Skeletal muscle tissue (tissue), 3 donors: ENCODE measurements at regions not wholly inside any gene's neighbourhood (a gene's known extent, or its start where the extent isn't known, plus 50 kb on each side); places are given as distances from the start of the nearest gene placed in this dataset.

ENCODE experiments used
- H3K27ac ChIP-seq: one replicate; pipeline ENCODE4 v1.7.0; 2013; ENCODE audit warnings: mild to moderate bottlenecking, low read depth, low read length, inconsistent platforms
- H3K27me3 ChIP-seq, 3 donors: one replicate each; pipeline ENCODE4 v1.7.0; 2013; ENCODE audit warnings: low read length in 3 of 3; ENCODE audit not compliant: control insufficient read depth in 3 of 3, insufficient read depth in 3 of 3
- H3K36me3 ChIP-seq, 3 donors: one replicate each; pipeline ENCODE4 v1.7.0; 2013; ENCODE audit warnings: low read length in 3 of 3; ENCODE audit not compliant: control insufficient read depth in 3 of 3, insufficient read depth in 3 of 3
- H3K4me1 ChIP-seq, 3 donors: one replicate each; pipeline ENCODE4 v1.7.0; 2013; ENCODE audit warnings: low read length in 3 of 3, mild to moderate bottlenecking in 3 of 3; ENCODE audit not compliant: control insufficient read depth in 3 of 3, insufficient read depth in 3 of 3
- H3K4me3 ChIP-seq, 3 donors: one replicate each; pipeline ENCODE4 v1.7.0; 2013; ENCODE audit warnings: low read length in 3 of 3
- H3K9ac ChIP-seq, 3 donors: one replicate each; pipeline ENCODE4 v1.7.0; 2013; ENCODE audit warnings: low read length in 3 of 3, mild to moderate bottlenecking in 3 of 3, moderate library complexity in 2 of 3, low read depth in 1 of 3
- H3K9me3 ChIP-seq, 3 donors: one replicate each; pipeline ENCODE4 v1.7.0; 2013; ENCODE audit warnings: low read length in 3 of 3; ENCODE audit not compliant: control insufficient read depth in 3 of 3
- donor health status: Osteomylitis.

DNA sequence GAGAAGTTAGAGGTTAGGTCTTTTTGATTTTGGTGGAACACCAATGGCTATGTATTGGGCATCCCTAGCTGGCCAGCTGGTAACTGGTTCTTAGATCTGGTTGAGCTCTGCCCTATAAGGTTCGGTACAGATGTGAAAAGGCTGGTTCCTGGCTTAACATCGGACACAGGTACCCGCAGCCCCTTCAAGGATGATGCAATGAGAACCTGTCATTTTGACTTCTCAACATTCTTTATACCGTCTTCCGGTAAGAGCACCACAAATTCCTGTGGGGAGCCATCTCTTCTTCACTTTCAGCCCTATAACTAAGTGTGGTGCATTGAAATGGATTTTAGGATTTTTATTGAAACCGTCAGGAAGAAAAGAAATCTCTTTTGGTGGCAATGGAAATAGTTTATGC is 222.8 kb downstream of the ADAMTS9 start:
- H3K9me3 ChIP-seq, result no peaks in the 10 kb centered on the region
- no peaks in the 10 kb centered on the region for H3K4me1 ChIP-seq
- H3K4me3 ChIP-seq, result no peak overlapping the region
- no peak overlapping the region for H3K27ac ChIP-seq
- no peak overlapping the region for H3K9ac ChIP-seq
- no peaks in the 10 kb centered on the region for H3K27me3 ChIP-seq
- H3K36me3 ChIP-seq, result no peaks in the 10 kb centered on the region

DNA sequence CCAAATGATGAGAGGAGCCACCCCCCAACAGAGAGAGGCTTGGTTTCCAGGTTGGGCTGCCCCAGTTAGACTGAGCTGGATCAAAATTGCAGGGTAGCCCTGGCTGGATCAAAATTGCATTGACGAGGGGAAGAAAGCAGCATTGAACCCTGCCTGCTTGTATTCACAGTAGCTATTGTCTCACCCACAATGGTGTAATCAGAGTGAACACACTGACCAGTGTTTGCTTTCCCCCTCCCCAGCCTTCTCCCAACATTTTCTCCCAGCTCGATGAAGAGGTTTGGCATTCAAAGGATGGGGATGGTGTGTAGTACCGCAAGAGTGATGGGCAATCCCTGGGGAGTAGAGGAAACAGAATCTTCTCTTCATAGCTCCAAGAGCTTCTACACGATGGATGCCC is 223.8 kb downstream of the ADAMTS9 start:
- H3K4me1 ChIP-seq, result no peaks in the 10 kb centered on the region
- H3K27me3 ChIP-seq, result no peaks in the 10 kb centered on the region
- H3K9ac ChIP-seq, result no peak overlapping the region
- H3K4me3 ChIP-seq, result no peak overlapping the region
- no peak overlapping the region for H3K27ac ChIP-seq
- no peaks in the 10 kb centered on the region for H3K9me3 ChIP-seq
- no peaks in the 10 kb centered on the region for H3K36me3 ChIP-seq

DNA sequence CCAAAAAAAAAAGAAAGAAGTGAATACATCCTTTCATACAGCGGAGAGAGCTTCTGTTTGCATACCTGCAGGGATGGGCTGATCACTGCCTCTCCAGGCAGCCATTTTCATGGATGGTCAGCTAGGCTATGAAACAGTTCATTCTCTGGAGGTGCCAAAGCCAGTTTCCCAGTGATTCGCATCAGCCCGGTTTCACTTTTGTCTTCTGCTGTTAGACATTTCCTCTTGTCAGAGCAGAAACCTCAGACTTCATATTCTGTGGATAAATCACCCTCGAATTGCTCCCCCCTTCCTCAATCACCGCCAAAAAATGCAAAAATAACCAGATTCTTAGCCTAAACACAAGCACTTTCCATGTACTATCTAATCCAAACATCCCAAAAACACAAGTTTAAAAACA is 225.6 kb downstream of the ADAMTS9 start:
- Histone ChIP-seq H3K36me3 (no peaks in the 10 kb centered on the region), H3K27me3 (no peaks in the 10 kb centered on the region), H3K9me3 (no peaks in the 10 kb centered on the region), H3K4me3 (no peak overlapping the region), H3K4me1 (no peaks in the 10 kb centered on the region), H3K9ac (no peak overlapping the region), H3K27ac (no peak overlapping the region)

DNA sequence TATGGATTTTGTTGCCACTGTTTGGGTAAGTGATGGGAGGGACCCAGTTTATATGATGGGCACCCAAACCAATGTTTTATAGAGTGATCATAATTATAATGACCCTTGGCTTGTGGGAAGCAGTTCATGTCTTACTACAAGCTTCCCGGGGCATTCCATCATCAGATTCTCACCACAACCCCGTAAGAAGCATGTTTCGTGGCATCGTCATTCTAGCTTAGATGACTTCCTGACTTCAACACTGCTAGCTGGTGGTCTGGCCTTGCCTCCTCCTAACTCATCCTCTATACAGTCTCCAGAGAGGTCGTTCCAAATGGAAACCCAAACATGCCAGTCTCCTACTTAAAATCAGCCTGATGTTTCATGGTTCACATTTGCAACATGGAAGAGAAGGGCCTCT is 226.9 kb downstream of the ADAMTS9 start:
- Histone ChIP-seq H3K27ac (no peak overlapping the region), H3K27me3 (no peaks in the 10 kb centered on the region), H3K36me3 (no peaks in the 10 kb centered on the region), H3K9ac (no peak overlapping the region), H3K4me3 (no peak overlapping the region), H3K9me3 (no peaks in the 10 kb centered on the region), H3K4me1 (peaks cover 0 to 3% (median 0%) of the 10 kb centered on the region in 3 donors)

DNA sequence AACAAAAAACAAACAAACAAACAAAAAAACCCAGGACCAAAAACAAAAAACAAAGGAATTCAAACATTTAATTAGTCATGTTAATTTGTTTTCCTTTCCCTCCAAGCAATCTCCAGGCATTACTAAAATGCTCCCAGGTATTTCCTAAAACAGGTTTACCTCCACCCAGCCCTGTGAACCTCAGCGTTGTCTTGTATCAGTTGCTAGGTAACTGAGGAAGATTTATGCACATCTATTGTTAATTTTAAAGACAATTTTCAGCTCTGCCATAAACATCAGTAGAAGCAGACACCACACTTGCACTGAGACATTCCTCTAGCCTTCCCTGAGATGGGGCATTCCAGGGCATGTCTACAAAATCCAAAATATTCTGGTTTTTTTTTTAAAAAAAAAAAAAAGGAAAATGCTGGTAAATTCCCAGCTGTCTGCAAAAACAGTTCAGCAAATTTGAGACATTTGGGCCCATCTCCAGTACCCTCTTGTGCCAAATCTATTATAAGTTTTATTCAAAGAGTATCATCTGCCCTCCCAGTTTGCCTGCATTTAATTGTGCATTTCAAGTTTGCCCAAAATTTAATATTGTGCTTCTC is 227.6 kb downstream of the ADAMTS9 start:
- H3K4me3 ChIP-seq, result no peak overlapping the region
- no peak overlapping the region for H3K9ac ChIP-seq
- H3K36me3 ChIP-seq, result no peaks in the 10 kb centered on the region
- H3K27me3 ChIP-seq, result no peaks in the 10 kb centered on the region
- peaks cover 0 to 3% (median 0%) of the 10 kb centered on the region in 3 donors for H3K4me1 ChIP-seq
- H3K9me3 ChIP-seq, result no peaks in the 10 kb centered on the region
- no peak overlapping the region for H3K27ac ChIP-seq

DNA sequence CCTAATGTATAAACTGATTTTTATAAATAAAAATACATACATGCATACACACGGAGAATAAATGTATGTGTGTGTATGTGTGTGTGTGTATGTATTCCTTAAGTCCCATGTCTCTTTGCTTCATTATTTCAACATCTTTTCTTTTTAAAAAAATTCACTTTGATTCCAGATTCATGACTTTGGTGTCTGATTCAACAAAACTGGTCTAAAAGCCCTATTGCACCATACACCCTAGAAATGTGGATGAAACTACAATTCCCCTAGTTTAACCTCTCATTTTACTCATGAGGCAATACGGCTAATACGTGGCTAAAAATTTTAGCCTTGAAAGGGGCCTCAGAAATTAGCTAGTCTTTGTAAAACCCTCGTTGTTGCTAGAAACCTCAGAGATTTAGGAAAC is 228.1 kb downstream of the ADAMTS9 start:
- H3K9me3 ChIP-seq, result no peaks in the 10 kb centered on the region
- no peak overlapping the region for H3K27ac ChIP-seq
- H3K9ac ChIP-seq, result no peak overlapping the region
- no peak overlapping the region for H3K4me3 ChIP-seq
- H3K36me3 ChIP-seq, result no peaks in the 10 kb centered on the region
- H3K27me3 ChIP-seq, result no peaks in the 10 kb centered on the region
- H3K4me1 ChIP-seq, result peaks cover 0 to 3% (median 0%) of the 10 kb centered on the region in 3 donors

DNA sequence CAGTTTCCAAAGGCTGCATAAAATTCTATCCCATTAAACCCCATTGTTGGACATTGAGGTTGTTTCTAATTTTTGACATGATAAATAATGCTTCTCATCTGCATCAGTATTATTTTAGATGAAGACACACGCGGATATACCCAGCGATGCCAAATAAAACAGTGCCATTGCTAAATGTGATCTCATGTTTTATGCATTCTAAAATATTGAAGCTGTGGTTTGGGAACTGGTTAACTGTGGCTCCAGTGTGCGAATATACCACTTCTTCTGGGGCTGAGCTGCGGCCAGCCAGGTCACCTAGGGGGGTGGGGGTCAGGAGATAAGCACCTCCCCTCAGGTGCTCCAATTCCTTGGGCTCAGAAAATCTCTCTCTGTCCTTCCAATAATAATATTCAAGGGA is 230.0 kb downstream of the ADAMTS9 start:
- no peaks in the 10 kb centered on the region for H3K9me3 ChIP-seq
- no peaks in the 10 kb centered on the region for H3K36me3 ChIP-seq
- no peak overlapping the region for H3K27ac ChIP-seq
- H3K4me3 ChIP-seq, result no peak overlapping the region
- peaks cover 0 to 3% (median 0%) of the 10 kb centered on the region in 3 donors for H3K4me1 ChIP-seq
- H3K9ac ChIP-seq, result no peak overlapping the region
- no peaks in the 10 kb centered on the region for H3K27me3 ChIP-seq

DNA sequence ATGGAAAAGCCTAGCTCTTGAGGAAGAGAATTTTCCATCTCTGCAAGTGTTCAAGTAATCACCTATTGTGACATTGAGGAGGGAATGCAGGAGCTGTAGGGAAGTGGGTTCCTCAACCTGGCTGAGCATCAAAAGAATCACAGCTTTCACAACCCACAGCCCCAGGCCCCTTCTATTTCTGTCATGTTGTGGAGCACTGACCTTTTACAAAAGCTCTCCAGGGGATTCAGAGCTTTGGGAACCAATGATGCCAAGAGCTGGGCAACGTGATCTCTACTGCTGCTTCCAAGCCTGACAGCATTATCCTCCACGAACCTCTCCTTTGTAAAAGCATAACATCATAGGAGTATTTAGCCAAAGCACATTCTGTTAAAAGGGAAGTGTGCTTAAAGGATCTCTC is 231.1 kb downstream of the ADAMTS9 start:
- Histone ChIP-seq H3K27ac (no peak overlapping the region), H3K4me1 (peaks cover 0 to 3% (median 0%) of the 10 kb centered on the region in 3 donors), H3K36me3 (no peaks in the 10 kb centered on the region), H3K4me3 (no peak overlapping the region), H3K9me3 (no peaks in the 10 kb centered on the region), H3K27me3 (no peaks in the 10 kb centered on the region), H3K9ac (no peak overlapping the region)

DNA sequence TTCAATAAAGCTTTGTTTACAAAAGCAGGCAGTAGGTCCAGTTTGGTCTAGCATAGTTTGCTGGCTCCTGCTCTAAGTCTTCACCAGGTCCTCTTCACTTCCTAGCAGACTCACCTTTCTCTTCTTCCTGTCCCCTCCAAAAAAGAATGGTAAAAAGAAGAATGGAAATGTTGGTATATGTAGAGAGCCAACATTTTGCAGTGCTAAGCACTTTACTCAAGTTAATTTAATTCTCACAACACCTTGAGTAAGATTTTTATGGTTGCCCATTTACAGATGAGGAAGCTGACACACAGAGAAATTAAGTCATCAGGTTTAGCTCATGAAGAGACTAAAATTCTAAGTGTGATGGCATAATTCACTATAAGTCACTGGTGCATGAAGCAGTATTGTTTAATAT is 230.1 kb upstream of the PRICKLE2 start:
- Histone ChIP-seq H3K36me3 (no peaks in the 10 kb centered on the region), H3K9me3 (no peaks in the 10 kb centered on the region), H3K4me1 (peaks cover 0 to 3% (median 0%) of the 10 kb centered on the region in 3 donors)

DNA sequence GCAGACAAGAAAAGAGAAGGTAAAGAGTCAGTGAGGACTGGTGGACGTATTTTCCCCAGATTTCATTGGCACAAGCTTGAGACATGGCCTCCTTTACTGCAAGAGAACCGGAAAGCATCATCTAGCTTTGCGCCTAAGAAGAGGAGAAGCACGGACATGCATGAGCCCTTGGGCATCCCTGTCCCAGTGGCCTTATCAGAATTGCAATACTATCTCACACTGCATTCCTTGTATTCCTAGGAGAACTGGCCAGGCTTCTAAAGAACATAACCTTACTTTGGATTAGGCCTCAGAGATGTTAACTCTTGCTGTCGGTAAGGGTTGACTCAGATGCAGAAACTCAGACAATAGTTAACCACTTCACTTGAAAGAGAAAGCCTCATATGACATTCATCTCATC is 229.5 kb upstream of the PRICKLE2 start:
- Histone ChIP-seq H3K9ac (no peak overlapping the region), H3K9me3 (no peaks in the 10 kb centered on the region), H3K27me3 (no peaks in the 10 kb centered on the region)

More for the DNA sequence above, 230.1 kb upstream of the PRICKLE2 start:
- Histone ChIP-seq H3K9ac (no peak overlapping the region), H3K27me3 (no peaks in the 10 kb centered on the region), H3K27ac (no peak overlapping the region), H3K4me3 (no peak overlapping the region)

More for the DNA sequence above, 229.5 kb upstream of the PRICKLE2 start:
- no peaks in the 10 kb centered on the region for H3K36me3 ChIP-seq
- H3K27ac ChIP-seq, result no peak overlapping the region
- no peak overlapping the region for H3K4me3 ChIP-seq
- H3K4me1 ChIP-seq, result peaks cover 0 to 3% (median 0%) of the 10 kb centered on the region in 3 donors
